Activated naive CD4-positive, alpha-beta T cell treated with anti-CD3 and anti-CD28 coated beads, Interleukin-2, amount 50 U/mL, for 24 hours (primary cell): ENCODE measurements at regions not wholly inside any gene's neighbourhood (a gene's known extent, or its start where the extent isn't known, plus 50 kb on each side); places are given as distances from the start of the nearest gene placed in this dataset.

Source experiments
- H3K27ac Mint-ChIP-seq: one replicate; pipeline ENCODE4 v1.8.0; 2021; ENCODE audit warnings: mild to moderate bottlenecking, mixed read lengths
- H3K27me3 Mint-ChIP-seq: one replicate; pipeline ENCODE4 v1.8.0; 2021; ENCODE audit warnings: mixed read lengths
- H3K36me3 Mint-ChIP-seq: one replicate; pipeline ENCODE4 v1.8.0; 2021; ENCODE audit warnings: mixed read lengths
- H3K4me1 Mint-ChIP-seq: one replicate; pipeline ENCODE4 v1.8.0; 2021; ENCODE audit warnings: mixed read lengths
- H3K4me3 Mint-ChIP-seq: one replicate; pipeline ENCODE4 v1.8.0; 2021; ENCODE audit warnings: mild to moderate bottlenecking, mixed read lengths
- H3K9me3 Mint-ChIP-seq: one replicate; pipeline ENCODE4 v1.8.0; 2021; ENCODE audit warnings: mixed read lengths

- H3K27ac Mint-ChIP-seq = no peak overlapping the region
- peaks cover 13% of the 10 kb centered on the region for H3K9me3 Mint-ChIP-seq
- peaks cover 10% of the 10 kb centered on the region for H3K36me3 Mint-ChIP-seq
- H3K27me3 Mint-ChIP-seq = peaks cover 1% of the 10 kb centered on the region
- H3K4me1 Mint-ChIP-seq = no peaks in the 10 kb centered on the region
- no peak overlapping the region for H3K4me3 Mint-ChIP-seq
Measured at GRCh38 chr6:170116636-170117035, 174.2 kb downstream of the DLL1 start.

GRCh38 chr6:170114956-170115855 lies 175.7 kb downstream of the DLL1 start:
- Mint-ChIP-seq H3K36me3 (peaks cover 6% of the 10 kb centered on the region), H3K27me3 (no peaks in the 10 kb centered on the region), H3K4me3 (no peak overlapping the region), H3K9me3 (no peaks in the 10 kb centered on the region), H3K4me1 (no peaks in the 10 kb centered on the region), H3K27ac (no peak overlapping the region)

GRCh38 chr6:170114187-170114945 lies 176.5 kb downstream of the DLL1 start:
- Mint-ChIP-seq H3K9me3 (no peaks in the 10 kb centered on the region), H3K27me3 (no peaks in the 10 kb centered on the region), H3K4me1 (no peaks in the 10 kb centered on the region), H3K4me3 (no peak overlapping the region), H3K36me3 (peaks cover 2% of the 10 kb centered on the region), H3K27ac (peak overlapping the region; percentile 69)

- Mint-ChIP-seq H3K27me3 (no peaks in the 10 kb centered on the region), H3K9me3 (no peaks in the 10 kb centered on the region), H3K4me3 (no peak overlapping the region), H3K27ac (no peak overlapping the region), H3K4me1 (no peaks in the 10 kb centered on the region), H3K36me3 (no peaks in the 10 kb centered on the region)
Measured at GRCh38 chr6:170113141-170113540, 177.7 kb downstream of the DLL1 start.

- no peaks in the 10 kb centered on the region for H3K9me3 Mint-ChIP-seq
- no peak overlapping the region for H3K4me3 Mint-ChIP-seq
- no peak overlapping the region for H3K27ac Mint-ChIP-seq
- no peaks in the 10 kb centered on the region for H3K27me3 Mint-ChIP-seq
- no peaks in the 10 kb centered on the region for H3K36me3 Mint-ChIP-seq
- no peaks in the 10 kb centered on the region for H3K4me1 Mint-ChIP-seq
Measured at GRCh38 chr6:170112583-170112860, 178.4 kb downstream of the DLL1 start.

GRCh38 chr6:170111816-170112582 lies 178.9 kb downstream of the DLL1 start:
- H3K9me3 Mint-ChIP-seq = no peaks in the 10 kb centered on the region
- H3K36me3 Mint-ChIP-seq = no peaks in the 10 kb centered on the region

GRCh38 chr6:170111141-170111664 lies 179.7 kb downstream of the DLL1 start:
- Mint-ChIP-seq H3K27me3 (no peaks in the 10 kb centered on the region), H3K9me3 (no peaks in the 10 kb centered on the region), H3K27ac (no peak overlapping the region), H3K4me1 (no peaks in the 10 kb centered on the region), H3K4me3 (no peak overlapping the region), H3K36me3 (no peaks in the 10 kb centered on the region)

More at GRCh38 chr6:170111816-170112582, 178.9 kb downstream of the DLL1 start:
- Mint-ChIP-seq H3K4me1 (no peaks in the 10 kb centered on the region), H3K27ac (no peak overlapping the region), H3K27me3 (no peaks in the 10 kb centered on the region), H3K4me3 (no peak overlapping the region)

- H3K27me3 Mint-ChIP-seq = no peaks in the 10 kb centered on the region
- no peaks in the 10 kb centered on the region for H3K36me3 Mint-ChIP-seq
- H3K27ac Mint-ChIP-seq = no peak overlapping the region
- no peaks in the 10 kb centered on the region for H3K4me1 Mint-ChIP-seq
- no peak overlapping the region for H3K4me3 Mint-ChIP-seq
- H3K9me3 Mint-ChIP-seq = no peaks in the 10 kb centered on the region
Measured at GRCh38 chr6:170110201-170111140, 180.4 kb downstream of the DLL1 start.

GRCh38 chr6:170108890-170109587 lies 181.8 kb downstream of the DLL1 start:
- H3K36me3 Mint-ChIP-seq = no peaks in the 10 kb centered on the region
- H3K4me1 Mint-ChIP-seq = no peaks in the 10 kb centered on the region
- H3K27me3 Mint-ChIP-seq = no peaks in the 10 kb centered on the region
- no peak overlapping the region for H3K27ac Mint-ChIP-seq
- H3K9me3 Mint-ChIP-seq = no peaks in the 10 kb centered on the region
- no peak overlapping the region for H3K4me3 Mint-ChIP-seq

GRCh38 chr6:170108456-170108855 lies 182.4 kb downstream of the DLL1 start:
- Mint-ChIP-seq H3K27ac (no peak overlapping the region), H3K36me3 (no peaks in the 10 kb centered on the region), H3K27me3 (no peaks in the 10 kb centered on the region), H3K4me3 (no peak overlapping the region), H3K9me3 (no peaks in the 10 kb centered on the region), H3K4me1 (no peaks in the 10 kb centered on the region)

GRCh38 chr6:170107606-170108222 lies 183.2 kb downstream of the DLL1 start:
- Mint-ChIP-seq H3K4me3 (no peak overlapping the region), H3K36me3 (no peaks in the 10 kb centered on the region), H3K27ac (no peak overlapping the region), H3K9me3 (no peaks in the 10 kb centered on the region), H3K27me3 (no peaks in the 10 kb centered on the region), H3K4me1 (no peaks in the 10 kb centered on the region)

- Mint-ChIP-seq H3K4me3 (no peak overlapping the region), H3K27ac (no peak overlapping the region)
Measured at GRCh38 chr6:170106906-170107525, 183.9 kb downstream of the DLL1 start.

GRCh38 chr6:170102582-170103481 lies 188.0 kb downstream of the DLL1 start:
- Mint-ChIP-seq H3K9me3 (no peaks in the 10 kb centered on the region), H3K27me3 (peaks cover 5% of the 10 kb centered on the region), H3K36me3 (no peaks in the 10 kb centered on the region), H3K4me1 (no peaks in the 10 kb centered on the region), H3K27ac (no peak overlapping the region), H3K4me3 (no peak overlapping the region)

More at GRCh38 chr6:170106906-170107525, 183.9 kb downstream of the DLL1 start:
- no peaks in the 10 kb centered on the region for H3K27me3 Mint-ChIP-seq
- H3K4me1 Mint-ChIP-seq = no peaks in the 10 kb centered on the region
- H3K36me3 Mint-ChIP-seq = no peaks in the 10 kb centered on the region
- no peaks in the 10 kb centered on the region for H3K9me3 Mint-ChIP-seq
